Tibial artery (tissue), 4 donors: ENCODE measurements at regions not wholly inside any gene's neighbourhood (a gene's known extent, or its start where the extent isn't known, plus 50 kb on each side); places are given as distances from the start of the nearest gene placed in this dataset.

Source experiments
- DNase-seq, 2 donors: peaks; one replicate each; pipeline ENCODE4 v3.0.0-alpha.2; 2019
- H3K27ac ChIP-seq, 2 donors: fragments of 200-600 bp; sonication (generic) in 1 of 2; 1 replicate in 1 of 2; 2 replicates in 1 of 2; pipeline ENCODE4 v1.5.1; 2018 to 2019; ENCODE audit warnings: mild to moderate bottlenecking in 1 of 2
- H3K27me3 ChIP-seq, 2 donors: fragments of 200-600 bp; sonication (generic) in 1 of 2; one replicate each; pipeline versions ENCODE4 v1.5.1 to v1.6.0; 2016 to 2019
- H3K36me3 ChIP-seq, 3 donors: fragments of 200-600 bp; sonication (generic) in 2 of 3; one replicate each; pipeline ENCODE4 v1.5.1; 2016 to 2019; ENCODE audit warnings: mild to moderate bottlenecking in 2 of 3
- H3K4me1 ChIP-seq, 4 donors: fragments of 200-600 bp; sonication (generic) in 2 of 4; 1 replicate in 3 of 4; 2 replicates in 1 of 4; pipeline ENCODE4 v1.5.1; 2016 to 2019
- H3K4me3 ChIP-seq, 2 donors: fragments of 200-600 bp; sonication (generic) in 1 of 2; 1 replicate in 1 of 2; 2 replicates in 1 of 2; pipeline ENCODE4 v1.5.1; 2018 to 2019; ENCODE audit warnings: mild to moderate bottlenecking in 2 of 2
- H3K9me3 ChIP-seq, 3 donors: fragments of 200-600 bp; sonication (generic) in 1 of 3; one replicate each; pipeline ENCODE4 v1.5.1; 2016 to 2019
- intact Hi-C: fragments of 100-400 bp; cut with DNase I; formaldehyde crosslinking; loops from one replicate; pipeline ENCODE4 v1.15.0; 2023; ENCODE audit warnings: low total_unique reads
- TF ChIP-seq, protein P1 (sequence below), 2 experiments: fragments of 200-600 bp in 1 of 2; fragments of 450-650 bp in 1 of 2; IDR thresholded peaks; one replicate each; pipeline ENCODE4 v1.5.1; 2017 to 2019; ENCODE audit warnings: antibody characterized with exemption in 2 of 2, mild to moderate bottlenecking in 1 of 2, moderate library complexity in 1 of 2

DNA sequence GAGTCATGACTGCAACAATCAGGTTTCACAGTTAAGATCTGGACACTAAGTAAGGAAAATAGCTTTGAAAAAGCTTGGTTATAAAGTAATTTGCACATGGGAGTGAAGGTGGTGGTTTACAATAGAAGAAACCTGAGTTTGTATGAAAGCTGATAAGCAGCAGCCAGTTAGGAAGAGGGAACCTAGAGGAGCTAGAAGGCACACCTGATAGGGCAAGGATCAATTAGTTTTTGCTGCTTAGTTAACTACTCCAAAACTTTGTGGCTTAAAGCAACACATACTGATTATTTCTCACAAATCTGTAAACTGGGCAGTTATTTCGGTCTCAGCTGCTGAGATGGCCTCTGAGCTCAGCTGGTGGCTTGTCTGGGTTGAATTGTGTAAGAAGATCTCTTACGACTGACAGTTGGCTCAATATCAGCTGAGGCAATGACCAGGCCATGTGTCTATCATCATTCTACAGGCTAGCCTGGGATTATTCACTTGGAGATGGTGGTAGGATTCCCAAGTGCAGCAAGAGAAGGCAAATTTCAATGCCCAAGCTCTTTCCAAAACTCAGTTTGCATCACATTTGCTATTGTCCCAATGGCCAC is 255.0 kb upstream of the PITX2 start:
- H3K27ac ChIP-seq = no peak overlapping the region
- no peaks in the 10 kb centered on the region for H3K36me3 ChIP-seq
- no peaks in the 10 kb centered on the region for H3K27me3 ChIP-seq
- no peak for DNase-seq
- H3K9me3 ChIP-seq = no peaks in the 10 kb centered on the region
- H3K4me3 ChIP-seq = no peak overlapping the region
- no peaks in the 10 kb centered on the region for H3K4me1 ChIP-seq
- intact Hi-C loops = no loop called here
- TF ChIP-seq, protein P1, sequence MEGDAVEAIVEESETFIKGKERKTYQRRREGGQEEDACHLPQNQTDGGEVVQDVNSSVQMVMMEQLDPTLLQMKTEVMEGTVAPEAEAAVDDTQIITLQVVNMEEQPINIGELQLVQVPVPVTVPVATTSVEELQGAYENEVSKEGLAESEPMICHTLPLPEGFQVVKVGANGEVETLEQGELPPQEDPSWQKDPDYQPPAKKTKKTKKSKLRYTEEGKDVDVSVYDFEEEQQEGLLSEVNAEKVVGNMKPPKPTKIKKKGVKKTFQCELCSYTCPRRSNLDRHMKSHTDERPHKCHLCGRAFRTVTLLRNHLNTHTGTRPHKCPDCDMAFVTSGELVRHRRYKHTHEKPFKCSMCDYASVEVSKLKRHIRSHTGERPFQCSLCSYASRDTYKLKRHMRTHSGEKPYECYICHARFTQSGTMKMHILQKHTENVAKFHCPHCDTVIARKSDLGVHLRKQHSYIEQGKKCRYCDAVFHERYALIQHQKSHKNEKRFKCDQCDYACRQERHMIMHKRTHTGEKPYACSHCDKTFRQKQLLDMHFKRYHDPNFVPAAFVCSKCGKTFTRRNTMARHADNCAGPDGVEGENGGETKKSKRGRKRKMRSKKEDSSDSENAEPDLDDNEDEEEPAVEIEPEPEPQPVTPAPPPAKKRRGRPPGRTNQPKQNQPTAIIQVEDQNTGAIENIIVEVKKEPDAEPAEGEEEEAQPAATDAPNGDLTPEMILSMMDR (IDR thresholded peaks at IDR 0.05) = no peak

DNA sequence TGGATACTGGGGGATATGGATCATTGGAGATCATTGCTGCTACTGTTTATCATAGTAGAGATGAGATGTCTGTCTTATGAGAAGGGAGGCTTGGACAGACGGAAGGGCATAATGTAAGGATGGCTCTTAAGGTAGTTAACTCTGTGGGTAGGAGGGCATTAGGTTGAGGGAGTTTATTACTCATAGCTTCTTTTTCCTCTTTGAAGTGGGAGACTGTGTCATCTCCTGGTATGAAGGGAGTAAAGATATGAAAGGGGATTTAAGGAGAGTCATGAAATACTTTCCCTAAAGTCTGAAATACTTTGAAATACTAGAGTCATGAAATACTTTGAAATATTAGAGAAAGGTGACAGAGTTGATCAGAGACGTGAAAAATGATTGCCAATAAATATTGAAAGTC is 255.5 kb upstream of the PITX2 start:
- intact Hi-C loops = no loop called here

DNA sequence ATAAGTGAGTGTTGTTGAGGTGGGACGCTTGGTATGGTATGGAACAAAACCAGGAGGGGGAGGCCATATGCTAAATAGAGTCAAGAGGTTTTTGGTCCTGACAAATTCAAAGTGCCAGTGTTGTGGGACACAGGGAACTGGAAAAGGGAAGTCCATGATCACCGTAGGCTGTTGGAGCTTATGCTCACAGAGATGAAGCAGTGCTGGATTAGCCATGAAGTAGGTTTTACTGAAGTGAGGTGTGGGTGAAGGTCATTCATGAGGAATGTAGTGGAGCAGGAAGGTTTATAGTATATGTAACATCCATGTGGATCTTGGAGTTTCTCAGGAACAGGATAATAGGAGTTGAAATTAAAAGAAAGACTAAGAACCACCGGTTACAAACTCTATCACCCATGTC is 256.1 kb upstream of the PITX2 start:
- no peak overlapping the region for H3K4me3 ChIP-seq
- no peaks in the 10 kb centered on the region for H3K36me3 ChIP-seq
- no peaks in the 10 kb centered on the region for H3K9me3 ChIP-seq
- TF ChIP-seq, protein P1 (IDR thresholded peaks at IDR 0.05) = no peak
- H3K27me3 ChIP-seq = no peaks in the 10 kb centered on the region
- H3K27ac ChIP-seq = no peak overlapping the region
- H3K4me1 ChIP-seq = no peaks in the 10 kb centered on the region
- DNase-seq = no peak
- intact Hi-C loops = no loop called here

More for the DNA sequence above, 255.5 kb upstream of the PITX2 start:
- Histone ChIP-seq H3K4me3 (no peak overlapping the region), H3K27ac (no peak overlapping the region), H3K27me3 (no peaks in the 10 kb centered on the region), H3K9me3 (no peaks in the 10 kb centered on the region), H3K4me1 (no peaks in the 10 kb centered on the region), H3K36me3 (no peaks in the 10 kb centered on the region)
- TF ChIP-seq, protein P1 (IDR thresholded peaks at IDR 0.05) = no peak
- DNase-seq = no peak

DNA sequence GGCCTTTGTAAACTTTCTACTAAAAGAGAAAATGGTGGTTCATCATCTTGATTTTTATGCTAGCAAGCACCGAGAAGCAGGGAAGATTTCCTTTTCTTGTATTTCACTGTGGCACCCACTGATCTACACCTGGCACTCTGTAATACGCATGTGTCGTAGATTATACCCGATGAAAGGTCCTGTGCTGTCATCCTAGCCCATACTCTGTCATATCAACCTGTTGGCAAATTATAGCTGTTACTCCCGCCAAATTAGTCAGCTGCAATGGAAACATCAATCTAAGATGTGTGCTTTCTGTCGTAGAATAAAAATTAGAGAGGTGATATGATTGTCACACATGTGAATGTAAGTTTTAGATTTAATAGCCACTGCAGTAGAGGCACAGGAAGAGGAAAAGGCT is 263.4 kb upstream of the PITX2 start:
- TF ChIP-seq, protein P1 (IDR thresholded peaks at IDR 0.05) = no peak
- Histone ChIP-seq H3K4me3 (no peak overlapping the region), H3K27me3 (no peaks in the 10 kb centered on the region), H3K4me1 (no peaks in the 10 kb centered on the region), H3K9me3 (no peaks in the 10 kb centered on the region), H3K36me3 (no peaks in the 10 kb centered on the region), H3K27ac (no peak overlapping the region)
- intact Hi-C loops = no loop called here
- no peak for DNase-seq

DNA sequence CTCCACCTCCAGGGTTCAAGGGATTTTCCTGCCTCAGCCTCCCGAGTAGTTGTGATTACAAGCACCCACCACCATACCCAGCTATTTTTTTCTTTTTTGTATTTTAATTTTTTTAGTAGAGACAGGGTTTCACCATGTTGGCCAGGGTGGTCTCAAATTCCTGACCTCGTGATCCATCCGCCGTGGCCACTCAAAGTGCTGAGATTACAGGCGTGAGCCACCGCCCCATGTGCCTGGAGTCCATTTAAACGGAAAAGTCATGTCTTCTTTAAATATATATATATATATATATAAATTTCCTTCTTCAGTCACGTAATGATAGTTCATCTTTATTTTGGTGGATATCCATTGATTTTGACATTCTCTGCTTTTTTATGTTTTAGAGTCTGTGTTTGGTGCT is 264.0 kb upstream of the PITX2 start:
- TF ChIP-seq, protein P1 (IDR thresholded peaks at IDR 0.05) = no peak
- intact Hi-C loops = no loop called here
- DNase-seq = no peak
- H3K27ac ChIP-seq = no peak overlapping the region
- peaks cover 0 to 3% (median 0%) of the 10 kb centered on the region in 3 donors for H3K9me3 ChIP-seq
- H3K27me3 ChIP-seq = no peaks in the 10 kb centered on the region
- no peak overlapping the region for H3K4me3 ChIP-seq
- H3K36me3 ChIP-seq = no peaks in the 10 kb centered on the region
- H3K4me1 ChIP-seq = no peaks in the 10 kb centered on the region

DNA sequence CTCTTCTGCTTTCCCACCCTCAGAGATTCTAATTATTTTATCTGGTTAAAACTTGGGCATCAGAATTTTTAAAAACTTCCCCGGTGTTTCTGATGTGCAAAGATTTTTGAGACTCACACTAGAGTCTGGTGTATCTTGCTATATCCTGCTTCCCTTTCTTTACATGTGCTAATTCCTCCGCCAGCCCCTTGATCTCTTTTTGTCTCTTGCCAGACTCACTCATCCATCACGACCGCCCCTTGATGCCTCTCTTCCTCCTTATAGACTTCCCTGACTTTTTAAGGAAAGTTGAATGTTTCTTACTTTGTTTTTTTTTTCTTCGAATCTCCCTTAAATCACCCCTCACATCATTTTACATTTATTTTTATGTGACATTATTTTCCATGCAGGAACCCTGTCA is 274.9 kb upstream of the PITX2 start:
- H3K36me3 ChIP-seq = no peaks in the 10 kb centered on the region
- no peak overlapping the region for H3K4me3 ChIP-seq
- no peaks in the 10 kb centered on the region for H3K9me3 ChIP-seq
- TF ChIP-seq, protein P1 (IDR thresholded peaks at IDR 0.05) = no peak
- H3K27me3 ChIP-seq = no peaks in the 10 kb centered on the region
- DNase-seq = no peak
- intact Hi-C loops = no loop called here
- H3K27ac ChIP-seq = no peak overlapping the region
- peaks cover 0 to 21% (median 0%) of the 10 kb centered on the region in 4 donors for H3K4me1 ChIP-seq
